Astrocyte (in vitro differentiated cells and primary cell): ENCODE measurements at regions not wholly inside any gene's neighbourhood (a gene's known extent, or its start where the extent isn't known, plus 50 kb on each side); places are given as distances from the start of the nearest gene placed in this dataset.

Source experiments
- DNase-seq: peaks from one replicate; pipeline ENCODE4 v3.0.0-alpha.2; 2010; ENCODE audit warnings: low read depth
- FAIRE-seq: peaks from 2 replicates; lab custom pipeline; 2011; peaks lifted over from hg19 to GRCh38; lab: Jason Lieb, UNC
- H2AFZ ChIP-seq: 2 replicates; pipeline ENCODE4 v1.6.0; 2012; ENCODE audit warnings: low read depth, low read length, inconsistent platforms
- H3K27ac ChIP-seq: 2 replicates; pipeline ENCODE4 v1.5.1; 2011; ENCODE audit warnings: low read depth, low read length, inconsistent platforms
- H3K27me3 ChIP-seq: 2 replicates; pipeline ENCODE4 v1.6.0; 2011; ENCODE audit warnings: low read length, inconsistent platforms; ENCODE audit not compliant: insufficient read depth
- H3K36me3 ChIP-seq: 2 replicates; pipeline ENCODE4 v1.5.1; 2011; ENCODE audit warnings: low read length, inconsistent platforms; ENCODE audit not compliant: insufficient read depth
- H3K4me1 ChIP-seq: 2 replicates; pipeline ENCODE4 v1.5.1; 2011; ENCODE audit warnings: low read length, inconsistent platforms; ENCODE audit not compliant: insufficient read depth
- H3K4me2 ChIP-seq: 2 replicates; pipeline ENCODE4 v1.6.0; 2012; ENCODE audit warnings: low read length, inconsistent platforms
- H3K4me3 ChIP-seq: 2 replicates; pipeline ENCODE4 v1.5.1; 2011; ENCODE audit warnings: low read depth, mild to moderate bottlenecking, low read length, inconsistent platforms; ENCODE audit not compliant: insufficient read depth
- H3K79me2 ChIP-seq: 2 replicates; pipeline ENCODE4 v1.6.0; 2012; ENCODE audit warnings: mild to moderate bottlenecking, low read length, inconsistent platforms; ENCODE audit not compliant: insufficient read depth
- H3K9ac ChIP-seq: 2 replicates; pipeline ENCODE4 v1.6.0; 2012; ENCODE audit warnings: mild to moderate bottlenecking, low read length, inconsistent platforms
- H3K9me3 ChIP-seq: 2 replicates; pipeline ENCODE4 v1.5.1; 2012; ENCODE audit warnings: low read depth, mild to moderate bottlenecking, low read length, inconsistent platforms; ENCODE audit not compliant: insufficient read depth
- H4K20me1 ChIP-seq: 2 replicates; pipeline ENCODE4 v1.6.0; 2012; ENCODE audit warnings: low read length, inconsistent platforms; ENCODE audit not compliant: insufficient read depth
- H3K27ac Mint-ChIP-seq: one replicate; pipeline ENCODE4 v1.8.0; 2021; ENCODE audit warnings: mild to moderate bottlenecking, mixed read lengths; ENCODE audit not compliant: unreplicated experiment
- H3K27me3 Mint-ChIP-seq: one replicate; pipeline ENCODE4 v1.8.0; 2021; ENCODE audit warnings: low read depth, mixed read lengths; ENCODE audit not compliant: unreplicated experiment
- H3K36me3 Mint-ChIP-seq: one replicate; pipeline ENCODE4 v1.8.0; 2021; ENCODE audit warnings: low read depth, mixed read lengths; ENCODE audit not compliant: unreplicated experiment
- H3K4me1 Mint-ChIP-seq: one replicate; pipeline ENCODE4 v1.8.0; 2021; ENCODE audit warnings: low read depth, mixed read lengths; ENCODE audit not compliant: unreplicated experiment
- H3K4me3 Mint-ChIP-seq: one replicate; pipeline ENCODE4 v1.8.0; 2021; ENCODE audit warnings: mild to moderate bottlenecking, moderate library complexity, mixed read lengths; ENCODE audit not compliant: unreplicated experiment
- H3K9me3 Mint-ChIP-seq: one replicate; pipeline ENCODE4 v1.8.0; 2021; ENCODE audit warnings: mild to moderate bottlenecking, mixed read lengths; ENCODE audit not compliant: unreplicated experiment
- EZH2 ChIP-seq: IDR thresholded peaks from 2 replicates; pipeline ENCODE4 v1.6.1; 2012; ENCODE audit warnings: mild to moderate bottlenecking, low read length, inconsistent platforms; ENCODE audit not compliant: insufficient read depth
- TF ChIP-seq, protein P1 (sequence below): IDR thresholded peaks from 2 replicates; pipeline ENCODE4 v1.5.1; 2011; ENCODE audit warnings: low read depth, mild to moderate bottlenecking, inconsistent platforms, low read length, moderate library complexity; ENCODE audit not compliant: insufficient read depth

DNA sequence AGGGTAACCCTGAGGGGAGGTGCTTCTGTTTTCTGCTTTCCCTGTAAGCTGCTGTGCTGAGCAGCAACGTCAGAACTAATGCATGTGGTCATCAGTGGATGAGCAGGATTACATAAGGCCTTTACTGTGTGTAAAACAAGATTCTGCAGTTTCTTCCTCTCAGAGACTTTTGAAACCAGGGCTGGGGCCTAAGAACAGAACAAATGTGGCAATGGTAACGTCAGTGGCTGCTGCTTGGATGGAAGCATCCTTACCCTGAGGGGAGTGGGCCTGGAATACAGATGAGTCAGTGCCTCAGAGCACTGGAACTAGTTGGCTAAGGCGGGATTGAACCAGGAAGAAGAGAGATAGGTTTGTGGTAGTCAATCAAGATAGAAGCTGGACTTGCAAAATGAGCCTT is 180.2 kb upstream of the KCNH8 start:
- Histone ChIP-seq H3K4me1 (no peaks in the 10 kb centered on the region), H3K9me3 (peaks cover 4% of the 10 kb centered on the region), H3K9ac (no peak overlapping the region), H3K79me2 (no peaks in the 10 kb centered on the region), H3K4me3 (no peak overlapping the region), H3K4me2 (no peak overlapping the region), H4K20me1 (no peaks in the 10 kb centered on the region), H3K27ac (no peak overlapping the region), H3K36me3 (no peaks in the 10 kb centered on the region), H3K27me3 (no peaks in the 10 kb centered on the region), H2AFZ (no peak overlapping the region)
- H3K27me3 Mint-ChIP-seq = peaks cover 1% of the 10 kb centered on the region
- H3K9me3 Mint-ChIP-seq = no peaks in the 10 kb centered on the region
- H3K4me1 Mint-ChIP-seq = no peaks in the 10 kb centered on the region
- DNase-seq (no peak), FAIRE-seq (no peak)
- H3K4me3 Mint-ChIP-seq = no peak overlapping the region
- no peak overlapping the region for H3K27ac Mint-ChIP-seq
- no peaks in the 10 kb centered on the region for H3K36me3 Mint-ChIP-seq
- TF ChIP-seq EZH2 = no peak
- TF ChIP-seq, protein P1, sequence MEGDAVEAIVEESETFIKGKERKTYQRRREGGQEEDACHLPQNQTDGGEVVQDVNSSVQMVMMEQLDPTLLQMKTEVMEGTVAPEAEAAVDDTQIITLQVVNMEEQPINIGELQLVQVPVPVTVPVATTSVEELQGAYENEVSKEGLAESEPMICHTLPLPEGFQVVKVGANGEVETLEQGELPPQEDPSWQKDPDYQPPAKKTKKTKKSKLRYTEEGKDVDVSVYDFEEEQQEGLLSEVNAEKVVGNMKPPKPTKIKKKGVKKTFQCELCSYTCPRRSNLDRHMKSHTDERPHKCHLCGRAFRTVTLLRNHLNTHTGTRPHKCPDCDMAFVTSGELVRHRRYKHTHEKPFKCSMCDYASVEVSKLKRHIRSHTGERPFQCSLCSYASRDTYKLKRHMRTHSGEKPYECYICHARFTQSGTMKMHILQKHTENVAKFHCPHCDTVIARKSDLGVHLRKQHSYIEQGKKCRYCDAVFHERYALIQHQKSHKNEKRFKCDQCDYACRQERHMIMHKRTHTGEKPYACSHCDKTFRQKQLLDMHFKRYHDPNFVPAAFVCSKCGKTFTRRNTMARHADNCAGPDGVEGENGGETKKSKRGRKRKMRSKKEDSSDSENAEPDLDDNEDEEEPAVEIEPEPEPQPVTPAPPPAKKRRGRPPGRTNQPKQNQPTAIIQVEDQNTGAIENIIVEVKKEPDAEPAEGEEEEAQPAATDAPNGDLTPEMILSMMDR = no peak

GRCh38 chr3:18965781-18966180 is 182.5 kb upstream of the KCNH8 start:
- Mint-ChIP-seq H3K27ac (no peak overlapping the region), H3K36me3 (no peaks in the 10 kb centered on the region), H3K9me3 (no peaks in the 10 kb centered on the region), H3K4me1 (no peaks in the 10 kb centered on the region), H3K4me3 (no peak overlapping the region), H3K27me3 (peaks cover 1% of the 10 kb centered on the region)
- FAIRE-seq (no peak), DNase-seq (no peak)
- Histone ChIP-seq H4K20me1 (no peaks in the 10 kb centered on the region), H3K9me3 (peaks cover 4% of the 10 kb centered on the region), H3K79me2 (no peaks in the 10 kb centered on the region), H3K9ac (no peak overlapping the region), H3K4me2 (no peak overlapping the region), H3K4me3 (no peak overlapping the region), H3K4me1 (no peaks in the 10 kb centered on the region), H3K27ac (no peak overlapping the region), H3K27me3 (no peaks in the 10 kb centered on the region), H3K36me3 (no peaks in the 10 kb centered on the region), H2AFZ (no peak overlapping the region)
- no peak for TF ChIP-seq EZH2
- TF ChIP-seq, protein P1 = no peak

GRCh38 chr3:18964640-18965039 is 183.7 kb upstream of the KCNH8 start:
- no peak for FAIRE-seq
- no peaks in the 10 kb centered on the region for H3K36me3 ChIP-seq
- no peak for TF ChIP-seq EZH2
- TF ChIP-seq, protein P1 = no peak

More at GRCh38 chr3:18964640-18965039, 183.7 kb upstream of the KCNH8 start:
- Mint-ChIP-seq H3K4me1 (no peaks in the 10 kb centered on the region), H3K4me3 (no peak overlapping the region), H3K36me3 (no peaks in the 10 kb centered on the region), H3K9me3 (peaks cover under 1% of the 10 kb centered on the region), H3K27me3 (peaks cover 1% of the 10 kb centered on the region), H3K27ac (no peak overlapping the region)
- Histone ChIP-seq H3K4me2 (no peak overlapping the region), H3K27me3 (no peaks in the 10 kb centered on the region), H3K4me3 (no peak overlapping the region), H2AFZ (no peak overlapping the region), H4K20me1 (no peaks in the 10 kb centered on the region), H3K27ac (no peak overlapping the region), H3K4me1 (no peaks in the 10 kb centered on the region), H3K79me2 (no peaks in the 10 kb centered on the region), H3K9me3 (peaks cover 4% of the 10 kb centered on the region), H3K9ac (no peak overlapping the region)
- no peak for DNase-seq
